AG09309 (cell line): ENCODE measurements at regions not wholly inside any gene's neighbourhood (a gene's known extent, or its start where the extent isn't known, plus 50 kb on each side); places are given as distances from the start of the nearest gene placed in this dataset.

Experiments
- DNase-seq: peaks from one replicate; pipeline ENCODE4 v3.0.0-alpha.2; 2010; ENCODE audit warnings: low read depth
- H3K4me3 ChIP-seq: 2 replicates; pipeline ENCODE4 v1.5.1; 2011; ENCODE audit warnings: mild to moderate bottlenecking, low read depth, low read length, moderate library complexity; ENCODE audit not compliant: control insufficient read depth
- CTCF ChIP-seq: IDR thresholded peaks from 2 replicates; pipeline ENCODE4 v1.5.1; 2011; ENCODE audit warnings: mild to moderate bottlenecking, low read depth, low read length, inconsistent platforms; ENCODE audit not compliant: insufficient read depth, control insufficient read depth; ENCODE audit errors: missing control alignments

- no peak for DNase-seq
- no peak overlapping the region for H3K4me3 ChIP-seq
- no peak for TF ChIP-seq CTCF
Observed at GRCh38 chr12:74915718-74916117, 293.9 kb downstream of the KCNC2 start.

GRCh38 chr12:74917743-74918142, 291.9 kb downstream of the KCNC2 start:
- TF ChIP-seq CTCF = no peak
- no peak overlapping the region for H3K4me3 ChIP-seq
- DNase-seq = no peak

GRCh38 chr12:74918291-74918690, 291.3 kb downstream of the KCNC2 start:
- DNase-seq = no peak
- no peak for TF ChIP-seq CTCF
- H3K4me3 ChIP-seq = no peak overlapping the region

- no peak overlapping the region for H3K4me3 ChIP-seq
- no peak for DNase-seq
- TF ChIP-seq CTCF = no peak
Observed at GRCh38 chr12:74922117-74922516, 287.5 kb downstream of the KCNC2 start.

GRCh38 chr12:74922642-74923041, 287.0 kb downstream of the KCNC2 start:
- DNase-seq = no peak
- H3K4me3 ChIP-seq = no peak overlapping the region
- no peak for TF ChIP-seq CTCF

GRCh38 chr12:74941670-74942069, 268.0 kb downstream of the KCNC2 start:
- no peak for DNase-seq
- no peak for TF ChIP-seq CTCF
- no peak overlapping the region for H3K4me3 ChIP-seq

GRCh38 chr12:74945771-74946198, 263.9 kb downstream of the KCNC2 start:
- DNase-seq = no peak
- no peak overlapping the region for H3K4me3 ChIP-seq
- TF ChIP-seq CTCF = no peak
